ENCODE measurements at regions not wholly inside any gene's neighbourhood (a gene's known extent, or its start where the extent isn't known, plus 50 kb on each side); places are given as distances from the start of the nearest gene placed in this dataset.

DNA sequence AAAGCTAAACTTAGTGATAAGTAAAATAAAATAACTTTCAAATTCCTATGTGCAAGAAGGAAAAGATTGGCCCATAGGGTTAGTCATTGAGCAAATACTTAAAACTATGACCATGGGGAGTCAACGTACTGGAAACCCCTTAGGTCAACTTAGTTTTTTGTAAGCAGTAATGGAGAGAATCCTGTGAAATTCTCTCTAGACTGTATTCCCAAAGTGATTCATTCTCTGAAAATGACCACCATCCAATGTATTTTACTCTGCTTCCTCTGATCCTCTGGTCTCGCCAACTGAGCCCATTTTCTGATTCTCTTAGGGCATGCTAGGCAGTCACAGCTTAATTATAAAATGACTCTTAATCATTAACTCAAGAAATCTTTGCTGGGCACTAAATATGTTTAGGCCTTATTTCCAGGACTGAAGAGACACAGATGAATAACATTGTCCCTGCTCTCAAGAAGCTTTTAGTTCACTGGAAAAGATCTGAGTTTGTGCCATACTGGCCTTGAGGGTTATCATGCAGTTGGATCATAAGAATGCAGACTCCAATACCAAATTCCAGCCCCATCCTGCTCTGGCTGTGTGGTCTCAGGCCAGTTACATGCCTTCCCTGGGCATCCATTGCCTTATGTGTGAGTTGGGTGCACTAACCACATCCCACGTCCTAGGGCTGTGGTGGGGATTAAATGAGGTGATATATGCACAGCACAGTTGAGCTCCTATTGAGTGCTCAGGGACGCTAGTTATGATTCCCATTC, 732.4 kb downstream of the AACS start:
- no peak overlapping the region for H3K27ac ChIP-seq (ENCODE audit: low read depth in 1 of 2, low read length in 1 of 2)
- no peaks in the 10 kb centered on the region for H3K27me3 ChIP-seq (ENCODE audit: control insufficient read depth in 2 of 2, insufficient read depth in 1 of 2, low read length in 1 of 2)
- WGBS: 85% methylated on average over 4 of the region's 4 CpGs
- no peak for DNase-seq (ENCODE audit: low read depth in 6 of 9, low spot score in 9 of 9)
- H3K36me3 ChIP-seq (ENCODE audit: control insufficient read depth in 2 of 2, insufficient read depth in 2 of 2, low read length in 1 of 2): no peaks in the 10 kb centered on the region
- no peak overlapping the region for H3K4me3 ChIP-seq (ENCODE audit: low read length in 2 of 2)
- H3K9me3 ChIP-seq (ENCODE audit: control insufficient read depth in 2 of 2, insufficient read depth in 1 of 2, low read length in 1 of 2): peaks cover 0 to 5% of the 10 kb centered on the region in 2 donors
- H3K4me1 ChIP-seq (ENCODE audit: control insufficient read depth in 2 of 2, insufficient read depth in 2 of 2, low read length in 2 of 2): no peaks in the 10 kb centered on the region

DNA sequence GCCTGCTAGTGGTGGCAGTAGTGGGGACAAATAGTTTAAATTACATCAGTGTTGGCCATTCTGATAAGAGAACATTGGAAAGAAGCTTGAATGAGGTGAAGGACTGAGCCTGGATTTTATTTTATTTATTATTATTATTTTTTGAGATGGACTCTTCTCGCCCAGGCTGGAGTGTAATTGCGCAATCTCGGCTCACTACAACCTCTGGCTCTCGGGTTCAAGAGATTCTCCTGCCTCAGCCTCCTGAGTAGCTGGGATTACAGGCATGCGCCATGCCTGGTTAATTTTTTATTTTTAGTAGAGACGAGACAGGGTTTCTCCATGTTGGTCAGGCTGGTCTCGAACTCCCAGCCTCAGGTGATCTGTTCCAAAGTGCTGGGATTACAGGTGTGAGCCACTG, 739.4 kb downstream of the AACS start:
- Histone ChIP-seq H3K9me3 (ENCODE audit: control insufficient read depth in 2 of 2, insufficient read depth in 1 of 2, low read length in 1 of 2) (peaks cover 0 to 6% of the 10 kb centered on the region in 2 donors), H3K27ac (ENCODE audit: low read depth in 1 of 2, low read length in 1 of 2) (no peak overlapping the region), H3K4me1 (ENCODE audit: control insufficient read depth in 2 of 2, insufficient read depth in 2 of 2, low read length in 2 of 2) (no peaks in the 10 kb centered on the region), H3K4me3 (ENCODE audit: low read length in 2 of 2) (no peak overlapping the region), H3K27me3 (ENCODE audit: control insufficient read depth in 2 of 2, insufficient read depth in 1 of 2, low read length in 1 of 2) (no peaks in the 10 kb centered on the region), H3K36me3 (ENCODE audit: control insufficient read depth in 2 of 2, insufficient read depth in 2 of 2, low read length in 1 of 2) (no peaks in the 10 kb centered on the region)
- DNase-seq (ENCODE audit: low read depth in 6 of 9, low spot score in 9 of 9): no peak
- WGBS: 90% methylated on average over 7 of the region's 7 CpGs

DNA sequence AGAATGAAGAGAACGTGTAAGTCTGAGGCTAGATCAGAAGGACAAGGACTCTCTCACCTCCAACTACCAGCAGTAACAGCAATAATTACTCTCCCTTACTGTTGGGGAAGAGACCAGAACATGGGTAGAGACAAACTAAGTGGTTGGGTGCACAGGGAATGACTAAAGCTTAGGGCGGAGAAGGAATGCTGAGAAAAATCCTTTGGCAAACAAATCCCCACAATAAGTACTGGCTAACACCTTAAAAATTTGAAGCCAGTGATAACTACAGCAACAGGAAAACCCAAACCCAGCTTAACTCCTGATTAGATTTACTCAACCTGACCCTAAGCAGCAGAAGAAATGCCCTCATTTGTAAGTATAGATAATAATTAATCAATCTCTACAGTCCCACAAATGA, 759.0 kb downstream of the AACS start:
- WGBS: 95% methylated on average over 2 of the region's 2 CpGs
- Histone ChIP-seq H3K36me3 (ENCODE audit: control insufficient read depth in 2 of 2, insufficient read depth in 2 of 2, low read length in 1 of 2) (no peaks in the 10 kb centered on the region), H3K4me3 (ENCODE audit: low read length in 2 of 2) (no peak overlapping the region), H3K27me3 (ENCODE audit: control insufficient read depth in 2 of 2, insufficient read depth in 1 of 2, low read length in 1 of 2) (no peaks in the 10 kb centered on the region), H3K4me1 (ENCODE audit: control insufficient read depth in 2 of 2, insufficient read depth in 2 of 2, low read length in 2 of 2) (no peaks in the 10 kb centered on the region), H3K27ac (ENCODE audit: low read depth in 1 of 2, low read length in 1 of 2) (no peak overlapping the region), H3K9me3 (ENCODE audit: control insufficient read depth in 2 of 2, insufficient read depth in 1 of 2, low read length in 1 of 2) (no peaks in the 10 kb centered on the region)
- no peak for DNase-seq (ENCODE audit: low read depth in 6 of 9, low spot score in 9 of 9)

DNA sequence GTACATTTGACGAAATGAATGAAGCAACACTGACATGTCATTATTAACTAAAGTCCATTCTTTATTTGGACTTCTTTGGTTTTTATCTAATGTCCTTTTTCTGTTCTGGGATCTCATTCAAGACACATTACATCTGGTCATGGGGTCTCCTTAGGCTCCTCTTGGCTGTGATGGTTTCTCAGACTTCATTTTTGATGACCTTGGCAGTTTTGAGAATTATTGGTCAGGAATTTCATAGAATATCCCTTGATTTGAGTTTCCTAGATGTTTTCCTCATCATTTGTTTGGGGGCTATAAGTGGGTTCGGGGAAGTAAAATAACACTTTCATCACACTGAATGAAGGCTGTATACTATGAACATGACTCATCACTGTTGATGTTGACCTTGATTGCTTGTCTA, 770.6 kb downstream of the AACS start:
- Histone ChIP-seq H3K27ac (ENCODE audit: low read depth in 1 of 2, low read length in 1 of 2) (no peak overlapping the region), H3K9me3 (ENCODE audit: control insufficient read depth in 2 of 2, insufficient read depth in 1 of 2, low read length in 1 of 2) (no peaks in the 10 kb centered on the region), H3K4me3 (ENCODE audit: low read length in 2 of 2) (no peak overlapping the region), H3K36me3 (ENCODE audit: control insufficient read depth in 2 of 2, insufficient read depth in 2 of 2, low read length in 1 of 2) (no peaks in the 10 kb centered on the region), H3K27me3 (ENCODE audit: control insufficient read depth in 2 of 2, insufficient read depth in 1 of 2, low read length in 1 of 2) (no peaks in the 10 kb centered on the region), H3K4me1 (ENCODE audit: control insufficient read depth in 2 of 2, insufficient read depth in 2 of 2, low read length in 2 of 2) (no peaks in the 10 kb centered on the region)
- DNase-seq (ENCODE audit: low read depth in 6 of 9, low spot score in 9 of 9): no peak
- 74% methylated on average over 2 of the region's 2 CpGs for WGBS

DNA sequence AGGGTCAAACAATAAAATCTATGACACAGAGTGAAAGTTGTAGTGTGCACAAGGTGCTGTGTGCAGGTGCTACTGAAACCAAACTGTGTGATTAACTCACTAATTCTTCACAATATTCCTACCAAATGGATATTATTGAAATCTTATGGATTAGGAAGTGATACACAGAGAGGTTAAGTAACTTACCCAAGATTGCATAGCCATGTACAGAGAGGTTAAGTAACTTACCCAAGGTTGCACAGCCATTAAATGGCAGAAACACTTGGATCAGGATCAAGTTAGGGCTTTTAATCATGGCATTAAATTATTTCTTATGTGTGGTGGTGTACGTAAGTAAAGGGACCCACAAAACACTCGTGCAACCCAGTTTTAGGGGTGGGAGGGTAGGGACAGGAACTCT, 771.4 kb downstream of the AACS start:
- no peak for DNase-seq (ENCODE audit: low read depth in 6 of 9, low spot score in 9 of 9)
- no peaks in the 10 kb centered on the region for H3K27me3 ChIP-seq (ENCODE audit: control insufficient read depth in 2 of 2, insufficient read depth in 1 of 2, low read length in 1 of 2)
- no peaks in the 10 kb centered on the region for H3K9me3 ChIP-seq (ENCODE audit: control insufficient read depth in 2 of 2, insufficient read depth in 1 of 2, low read length in 1 of 2)
- no peak overlapping the region for H3K4me3 ChIP-seq (ENCODE audit: low read length in 2 of 2)
- H3K36me3 ChIP-seq (ENCODE audit: control insufficient read depth in 2 of 2, insufficient read depth in 2 of 2, low read length in 1 of 2): no peaks in the 10 kb centered on the region
- WGBS: 86% methylated on average over 2 of the region's 2 CpGs
- no peaks in the 10 kb centered on the region for H3K4me1 ChIP-seq (ENCODE audit: control insufficient read depth in 2 of 2, insufficient read depth in 2 of 2, low read length in 2 of 2)
- H3K27ac ChIP-seq (ENCODE audit: low read depth in 1 of 2, low read length in 1 of 2): no peak overlapping the region

DNA sequence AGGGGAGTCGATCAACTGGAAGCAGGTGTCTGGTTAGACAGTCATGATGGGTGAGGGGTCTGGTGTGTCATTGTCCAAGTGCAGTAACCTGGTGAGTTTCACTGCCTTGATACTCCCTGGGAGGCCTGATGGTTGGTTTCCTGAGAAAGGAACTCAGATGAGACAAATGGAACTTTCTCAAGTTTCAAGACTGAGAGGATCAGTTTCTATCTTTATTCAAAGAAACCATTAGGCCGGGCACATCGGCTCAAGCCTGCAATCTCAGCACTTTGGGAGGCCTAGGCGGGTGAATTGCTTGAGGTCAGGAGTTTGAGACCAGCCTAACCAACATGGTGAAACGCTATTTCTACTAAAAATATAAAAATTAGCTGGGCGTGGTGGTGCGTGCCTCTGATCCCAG, 776.1 kb downstream of the AACS start:
- WGBS: 86% methylated on average over 7 of the region's 7 CpGs

DNA sequence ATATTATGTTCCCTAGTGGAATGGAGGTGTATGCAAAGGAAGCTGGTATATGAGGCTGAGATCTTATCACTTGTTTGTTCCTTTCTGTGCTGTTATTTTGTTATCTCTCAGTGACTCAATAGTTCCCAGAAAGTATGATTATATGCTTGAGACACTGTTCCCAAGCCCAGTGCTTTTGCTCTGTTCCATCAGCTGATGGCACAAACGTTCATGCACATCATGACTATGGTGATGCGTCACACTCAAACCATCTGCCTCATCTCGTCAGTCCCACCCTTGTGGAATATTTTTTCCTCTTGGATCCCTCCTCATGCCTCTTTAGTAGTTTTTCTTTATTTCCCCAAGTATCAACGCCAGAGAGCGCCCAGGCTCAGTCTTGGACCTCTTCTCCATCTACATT, 786.9 kb downstream of the AACS start:
- WGBS: 86% methylated on average over 5 of the region's 5 CpGs
- H3K9me3 ChIP-seq (ENCODE audit: control insufficient read depth in 2 of 2, insufficient read depth in 1 of 2, low read length in 1 of 2): no peaks in the 10 kb centered on the region
- H3K4me3 ChIP-seq (ENCODE audit: low read length in 2 of 2): no peak overlapping the region
- no peaks in the 10 kb centered on the region for H3K4me1 ChIP-seq (ENCODE audit: control insufficient read depth in 2 of 2, insufficient read depth in 2 of 2, low read length in 2 of 2)
- no peak for DNase-seq (ENCODE audit: low read depth in 6 of 9, low spot score in 9 of 9)
- no peaks in the 10 kb centered on the region for H3K27me3 ChIP-seq (ENCODE audit: control insufficient read depth in 2 of 2, insufficient read depth in 1 of 2, low read length in 1 of 2)
- H3K27ac ChIP-seq (ENCODE audit: low read depth in 1 of 2, low read length in 1 of 2): no peak overlapping the region
- H3K36me3 ChIP-seq (ENCODE audit: control insufficient read depth in 2 of 2, insufficient read depth in 2 of 2, low read length in 1 of 2): no peaks in the 10 kb centered on the region

More for the DNA sequence above, 776.1 kb downstream of the AACS start:
- no peak overlapping the region for H3K4me3 ChIP-seq (ENCODE audit: low read length in 2 of 2)
- no peaks in the 10 kb centered on the region for H3K27me3 ChIP-seq (ENCODE audit: control insufficient read depth in 2 of 2, insufficient read depth in 1 of 2, low read length in 1 of 2)
- no peak for DNase-seq (ENCODE audit: low read depth in 6 of 9, low spot score in 9 of 9)
- H3K36me3 ChIP-seq (ENCODE audit: control insufficient read depth in 2 of 2, insufficient read depth in 2 of 2, low read length in 1 of 2): no peaks in the 10 kb centered on the region
- no peaks in the 10 kb centered on the region for H3K9me3 ChIP-seq (ENCODE audit: control insufficient read depth in 2 of 2, insufficient read depth in 1 of 2, low read length in 1 of 2)
- H3K4me1 ChIP-seq (ENCODE audit: control insufficient read depth in 2 of 2, insufficient read depth in 2 of 2, low read length in 2 of 2): no peaks in the 10 kb centered on the region
- H3K27ac ChIP-seq (ENCODE audit: low read depth in 1 of 2, low read length in 1 of 2): no peak overlapping the region

DNA sequence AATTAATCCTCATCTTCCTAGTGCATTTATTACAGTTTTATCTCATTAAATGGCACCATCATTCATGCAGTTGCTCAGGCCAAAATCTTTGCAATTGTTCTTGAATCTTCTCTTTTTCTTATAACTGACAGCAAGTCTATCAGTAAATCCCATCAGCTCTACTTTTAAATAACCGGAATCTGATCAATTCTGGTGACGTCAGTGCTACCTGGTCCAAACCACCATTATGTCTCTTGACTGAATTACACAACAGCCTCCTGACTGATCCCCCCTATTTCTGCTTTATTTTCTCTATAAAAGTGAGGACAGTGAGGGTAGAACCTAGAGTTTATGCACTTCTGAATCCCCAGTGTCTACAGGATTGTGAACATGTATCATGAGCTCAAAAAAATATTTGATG, 787.4 kb downstream of the AACS start:
- WGBS: 92% methylated on average over 2 of the region's 2 CpGs

DNA sequence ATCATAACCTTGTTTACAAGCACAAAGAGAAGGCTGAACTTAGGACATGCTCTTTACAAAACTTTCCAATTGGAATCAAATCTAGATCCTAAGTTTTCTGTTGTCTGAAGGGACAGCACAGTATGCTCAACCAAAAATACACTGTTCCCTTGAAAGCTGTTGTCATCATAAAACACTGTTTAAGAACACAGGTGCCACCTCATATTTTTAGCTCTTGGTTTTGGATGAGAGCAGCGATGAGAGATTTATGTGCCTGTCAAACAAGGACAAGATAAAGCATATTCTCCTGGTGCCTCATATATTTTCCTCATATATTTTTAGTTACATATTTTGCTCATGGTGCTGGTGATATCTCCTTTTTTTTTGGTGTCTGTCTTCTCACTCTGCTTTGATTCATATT, 788.4 kb downstream of the AACS start:
- Histone ChIP-seq H3K4me3 (ENCODE audit: low read length in 2 of 2) (no peak overlapping the region), H3K36me3 (ENCODE audit: control insufficient read depth in 2 of 2, insufficient read depth in 2 of 2, low read length in 1 of 2) (no peaks in the 10 kb centered on the region), H3K9me3 (ENCODE audit: control insufficient read depth in 2 of 2, insufficient read depth in 1 of 2, low read length in 1 of 2) (no peaks in the 10 kb centered on the region), H3K4me1 (ENCODE audit: control insufficient read depth in 2 of 2, insufficient read depth in 2 of 2, low read length in 2 of 2) (no peaks in the 10 kb centered on the region), H3K27me3 (ENCODE audit: control insufficient read depth in 2 of 2, insufficient read depth in 1 of 2, low read length in 1 of 2) (no peaks in the 10 kb centered on the region), H3K27ac (ENCODE audit: low read depth in 1 of 2, low read length in 1 of 2) (no peak overlapping the region)
- WGBS: 92% methylated on average over 1 of the region's 1 CpG
- DNase-seq (ENCODE audit: low read depth in 6 of 9, low spot score in 9 of 9): no peak

More for the DNA sequence above, 787.4 kb downstream of the AACS start:
- no peak overlapping the region for H3K27ac ChIP-seq (ENCODE audit: low read depth in 1 of 2, low read length in 1 of 2)
- H3K4me1 ChIP-seq (ENCODE audit: control insufficient read depth in 2 of 2, insufficient read depth in 2 of 2, low read length in 2 of 2): no peaks in the 10 kb centered on the region
- DNase-seq (ENCODE audit: low read depth in 6 of 9, low spot score in 9 of 9): no peak
- H3K36me3 ChIP-seq (ENCODE audit: control insufficient read depth in 2 of 2, insufficient read depth in 2 of 2, low read length in 1 of 2): no peaks in the 10 kb centered on the region
- H3K9me3 ChIP-seq (ENCODE audit: control insufficient read depth in 2 of 2, insufficient read depth in 1 of 2, low read length in 1 of 2): no peaks in the 10 kb centered on the region
- no peak overlapping the region for H3K4me3 ChIP-seq (ENCODE audit: low read length in 2 of 2)
- H3K27me3 ChIP-seq (ENCODE audit: control insufficient read depth in 2 of 2, insufficient read depth in 1 of 2, low read length in 1 of 2): no peaks in the 10 kb centered on the region
